HCT116 (cell line): ENCODE measurements at regions not wholly inside any gene's neighbourhood (a gene's known extent, or its start where the extent isn't known, plus 50 kb on each side); places are given as distances from the start of the nearest gene placed in this dataset.

ENCODE experiments used
- ATAC-seq: fragments of 200-7000 bp; cut with Tn5 transposase; 2 replicates; pipeline ENCODE4 v1.9.1; 2020; ENCODE audit warnings: mild to moderate bottlenecking, moderate library complexity
- BruUV-seq: library from RNA; stranded (reverse); fragments of 400-500 nt; replicated peaks from 2 replicates; lab custom pipeline; 2021; lab: Mats Ljungman, UMichigan
- CTCF ChIA-PET: fragments of 300-600 bp; sonication (Branson Sonifier 250); formaldehyde crosslinking; loops from one replicate; lab custom pipeline; 2021; ENCODE audit warnings: antibody characterized with exemption; lab: Charles Lee
- POLR2A ChIA-PET: fragments of 300-600, 350-600 bp; sonication (Branson Sonifier 250); formaldehyde crosslinking; loops from one replicate; lab custom pipeline; 2021; ENCODE audit warnings: antibody characterized with exemption; lab: Charles Lee
- RAD21 ChIA-PET, 2 experiments: fragments of 300-600 bp; sonication (Branson Sonifier 250); formaldehyde crosslinking; loops; one replicate each; lab custom pipeline; 2023; ENCODE audit warnings: low total read pairs in 2 of 2; ENCODE audit not compliant: uncharacterized antibody in 2 of 2, unreplicated experiment in 2 of 2, low non-redundant PET in 1 of 2; lab: Charles Lee
- DNase-seq: peaks from one replicate; pipeline ENCODE4 v3.0.0-alpha.2; 2010; ENCODE audit warnings: low read depth, low spot score
- H2AFZ ChIP-seq: fragments of 200-600 bp; shearing (Covaris generic), sonication (generic); 2 replicates; pipeline ENCODE4 v1.6.1; 2017; ENCODE audit warnings: low read depth, mixed run types, mixed read lengths, antibody characterized with exemption, low read length; ENCODE audit not compliant: poor library complexity, severe bottlenecking
- H3K27ac ChIP-seq: 2 replicates; pipeline ENCODE4 v1.5.1; 2012; ENCODE audit warnings: low read depth, low read length
- H3K27me3 ChIP-seq: fragments of 200-600 bp; sonication (generic); 2 replicates; pipeline ENCODE4 v1.6.1; 2016; ENCODE audit warnings: mixed run types, low read length, mixed read lengths; ENCODE audit not compliant: insufficient read depth
- H3K36me3 ChIP-seq, 2 experiments: fragments of 200-500 bp in 1 of 2; fragments of 200-600 bp in 1 of 2; sonication (Bioruptor generic) in 1 of 2; sonication (generic) in 1 of 2; 2 replicates each; pipeline versions ENCODE4 v1.5.1 to v1.6.1; 2014 to 2016; ENCODE audit warnings: low read length in 2 of 2, inconsistent platforms in 1 of 2, mixed read lengths in 1 of 2, mixed run types in 1 of 2; ENCODE audit not compliant: insufficient read depth in 2 of 2, control insufficient read depth in 1 of 2
- H3K4me1 ChIP-seq, 2 experiments: fragments of 200-600 bp in 1 of 2; sonication (generic) in 1 of 2; 2 replicates each; pipeline versions ENCODE4 v1.5.1 to v1.6.1; 2012 to 2017; ENCODE audit warnings: low read length in 2 of 2, inconsistent platforms in 1 of 2, mild to moderate bottlenecking in 1 of 2, mixed read lengths in 1 of 2, mixed run types in 1 of 2, moderate library complexity in 1 of 2; ENCODE audit not compliant: insufficient read depth in 2 of 2, control insufficient read depth in 1 of 2
- H3K4me2 ChIP-seq: fragments of 200-600 bp; sonication (generic); 2 replicates; pipeline ENCODE4 v1.6.1; 2017; ENCODE audit warnings: mixed run types, low read length, mixed read lengths
- H3K4me3 ChIP-seq, 2 experiments: fragments of 200-600 bp in 1 of 2; sonication (generic) in 1 of 2; replicated peaks in 1 of 2; 2 replicates each; pipeline ENCODE4 v1.5.1; 2011 to 2016; ENCODE audit warnings: low read length in 2 of 2, control low read depth in 1 of 2, low read depth in 1 of 2, mild to moderate bottlenecking in 1 of 2, mixed read lengths in 1 of 2, mixed run types in 1 of 2
- H3K79me2 ChIP-seq: fragments of 200-600 bp; sonication (generic); 2 replicates; pipeline ENCODE4 v1.6.1; 2017; ENCODE audit warnings: mild to moderate bottlenecking, mixed run types, low read length, moderate library complexity, mixed read lengths; ENCODE audit not compliant: insufficient read depth
- H3K9ac ChIP-seq: fragments of 200-600 bp; sonication (generic); 2 replicates; pipeline ENCODE4 v1.6.1; 2016; ENCODE audit warnings: low read length, mixed read lengths
- H3K9me2 ChIP-seq: fragments of 200-600 bp; sonication (generic), shearing (Covaris generic); 2 replicates; pipeline ENCODE4 v1.6.1; 2017; ENCODE audit warnings: mixed run types, mild to moderate bottlenecking, moderate library complexity; ENCODE audit not compliant: insufficient read depth
- H3K9me3 ChIP-seq, 2 experiments: fragments of 200-500 bp in 1 of 2; fragments of 200-600 bp in 1 of 2; sonication (Bioruptor generic) in 1 of 2; sonication (generic) in 1 of 2; 2 replicates each; pipeline ENCODE4 v1.6.1; 2014 to 2017; ENCODE audit warnings: low read length in 2 of 2, mixed read lengths in 2 of 2, inconsistent platforms in 1 of 2, low read depth in 1 of 2, mild to moderate bottlenecking in 1 of 2, mixed run types in 1 of 2, moderate library complexity in 1 of 2; ENCODE audit not compliant: control insufficient read depth in 1 of 2, insufficient read depth in 1 of 2
- H4K20me1 ChIP-seq: fragments of 200-600 bp; sonication (generic), shearing (Covaris generic); 2 replicates; pipeline ENCODE4 v1.6.1; 2017; ENCODE audit warnings: mixed run types, mild to moderate bottlenecking, moderate library complexity; ENCODE audit not compliant: insufficient read depth
- ATF3 ChIP-seq: IDR thresholded peaks from 2 replicates; pipeline ENCODE4 v1.6.1; 2012
- CEBPB ChIP-seq: IDR thresholded peaks from 2 replicates; pipeline ENCODE4 v1.6.1; 2012; ENCODE audit warnings: low read depth
- EGR1 ChIP-seq: IDR thresholded peaks from 2 replicates; pipeline ENCODE4 v1.6.1; 2012; ENCODE audit warnings: low read depth
- ELF1 ChIP-seq: IDR thresholded peaks from 2 replicates; pipeline ENCODE4 v1.6.1; 2012; ENCODE audit warnings: low read depth, borderline replicate concordance
- EZH2phosphoT487 ChIP-seq: fragments of 200-600 bp; IDR thresholded peaks from 2 replicates; pipeline ENCODE4 v1.6.1; 2018; ENCODE audit warnings: antibody characterized with exemption, borderline replicate concordance
- JUND ChIP-seq: IDR thresholded peaks from 2 replicates; pipeline ENCODE4 v1.6.1; 2012
- SIN3A ChIP-seq: IDR thresholded peaks from 2 replicates; pipeline ENCODE4 v1.6.1; 2012; ENCODE audit warnings: low read depth
- SP1 ChIP-seq: IDR thresholded peaks from 2 replicates; pipeline ENCODE4 v1.6.1; 2012; ENCODE audit warnings: low read depth
- ZBTB33 ChIP-seq: IDR thresholded peaks from 2 replicates; pipeline ENCODE4 v1.6.1; 2011; ENCODE audit warnings: mild to moderate bottlenecking, low read length, moderate library complexity; ENCODE audit not compliant: insufficient replicate concordance; ENCODE audit errors: extremely low read depth
- ZFX ChIP-seq: fragments of 450-650 bp; IDR thresholded peaks from 2 replicates; pipeline ENCODE4 v1.6.1; 2017
- ZNF274 ChIP-seq: fragments of 200-500 bp; sonication (Bioruptor generic); IDR thresholded peaks from 2 replicates; pipeline ENCODE4 v1.6.1; 2014; ENCODE audit warnings: mild to moderate bottlenecking, low read depth, low read length, inconsistent platforms
- intact Hi-C: fragments of 100-400 bp; cut with micrococcal nuclease; formaldehyde crosslinking; loops from 2 replicates; pipeline ENCODE4 v1.10.0; 2022
- TF ChIP-seq, protein P1 (sequence below): IDR thresholded peaks from 2 replicates; pipeline ENCODE4 v1.6.1; 2012; ENCODE audit warnings: low read depth

- Histone ChIP-seq H3K4me3 (no peak overlapping the region), H3K27me3 (no peaks in the 10 kb centered on the region), H3K9me2 (no peaks in the 10 kb centered on the region), H4K20me1 (no peaks in the 10 kb centered on the region), H3K4me2 (no peak overlapping the region), H3K27ac (no peak overlapping the region), H2AFZ (no peak overlapping the region), H3K4me1 (no peaks in the 10 kb centered on the region), H3K9ac (no peak overlapping the region), H3K36me3 (no peaks in the 10 kb centered on the region), H3K79me2 (no peaks in the 10 kb centered on the region), H3K9me3 (no peaks in the 10 kb centered on the region)
- ATAC-seq (no peak), DNase-seq (no peak)
- no TSS peak for BruUV-seq
- RAD21 ChIA-PET: no interaction called here
- intact Hi-C loops: no loop called here
- TF ChIP-seq SP1 (no peak), SIN3A (no peak), EGR1 (no peak), CEBPB (no peak), ATF3 (no peak), ZNF274 (no peak), ZFX (no peak), ELF1 (no peak), EZH2phosphoT487 (no peak), JUND (no peak), ZBTB33 (no peak)
- TF ChIP-seq, protein P1, sequence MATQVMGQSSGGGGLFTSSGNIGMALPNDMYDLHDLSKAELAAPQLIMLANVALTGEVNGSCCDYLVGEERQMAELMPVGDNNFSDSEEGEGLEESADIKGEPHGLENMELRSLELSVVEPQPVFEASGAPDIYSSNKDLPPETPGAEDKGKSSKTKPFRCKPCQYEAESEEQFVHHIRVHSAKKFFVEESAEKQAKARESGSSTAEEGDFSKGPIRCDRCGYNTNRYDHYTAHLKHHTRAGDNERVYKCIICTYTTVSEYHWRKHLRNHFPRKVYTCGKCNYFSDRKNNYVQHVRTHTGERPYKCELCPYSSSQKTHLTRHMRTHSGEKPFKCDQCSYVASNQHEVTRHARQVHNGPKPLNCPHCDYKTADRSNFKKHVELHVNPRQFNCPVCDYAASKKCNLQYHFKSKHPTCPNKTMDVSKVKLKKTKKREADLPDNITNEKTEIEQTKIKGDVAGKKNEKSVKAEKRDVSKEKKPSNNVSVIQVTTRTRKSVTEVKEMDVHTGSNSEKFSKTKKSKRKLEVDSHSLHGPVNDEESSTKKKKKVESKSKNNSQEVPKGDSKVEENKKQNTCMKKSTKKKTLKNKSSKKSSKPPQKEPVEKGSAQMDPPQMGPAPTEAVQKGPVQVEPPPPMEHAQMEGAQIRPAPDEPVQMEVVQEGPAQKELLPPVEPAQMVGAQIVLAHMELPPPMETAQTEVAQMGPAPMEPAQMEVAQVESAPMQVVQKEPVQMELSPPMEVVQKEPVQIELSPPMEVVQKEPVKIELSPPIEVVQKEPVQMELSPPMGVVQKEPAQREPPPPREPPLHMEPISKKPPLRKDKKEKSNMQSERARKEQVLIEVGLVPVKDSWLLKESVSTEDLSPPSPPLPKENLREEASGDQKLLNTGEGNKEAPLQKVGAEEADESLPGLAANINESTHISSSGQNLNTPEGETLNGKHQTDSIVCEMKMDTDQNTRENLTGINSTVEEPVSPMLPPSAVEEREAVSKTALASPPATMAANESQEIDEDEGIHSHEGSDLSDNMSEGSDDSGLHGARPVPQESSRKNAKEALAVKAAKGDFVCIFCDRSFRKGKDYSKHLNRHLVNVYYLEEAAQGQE: no peak
- POLR2A ChIA-PET: no interaction called here
- CTCF ChIA-PET: no interaction called here
These were observed 313.3 kb upstream of the NOCT start for GRCh38 chr4:138702190-138702824.
